ENCODE measurements at regions not wholly inside any gene's neighbourhood (a gene's known extent, or its start where the extent isn't known, plus 50 kb on each side); places are given as distances from the start of the nearest gene placed in this dataset.

GRCh38 chr5:67643536-67643935 is 446.9 kb upstream of the CD180 start:
- TF ChIP-seq CTCF (IDR thresholded peaks at IDR 0.05; ENCODE audit: insufficient read depth, low read depth, low read length) (no peak), EZH2 (IDR thresholded peaks at IDR 0.05; ENCODE audit: insufficient read depth, low read length) (no peak)
- H3K36me3 Mint-ChIP-seq (ENCODE audit: low read depth, unreplicated experiment): no peaks in the 10 kb centered on the region
- peaks cover 10% of the 10 kb centered on the region for H3K4me1 Mint-ChIP-seq (ENCODE audit: low read depth, unreplicated experiment)
- H3K27me3 Mint-ChIP-seq (ENCODE audit: low read depth, unreplicated experiment): peaks cover 2% of the 10 kb centered on the region
- H3K9me3 Mint-ChIP-seq (ENCODE audit: unreplicated experiment): no peaks in the 10 kb centered on the region
- no peak overlapping the region for H3K4me3 ChIP-seq (ENCODE audit: insufficient read depth, low read depth, low read length)
- H3K27ac Mint-ChIP-seq (ENCODE audit: unreplicated experiment): no peak overlapping the region
- no peak overlapping the region for H3K4me2 ChIP-seq (ENCODE audit: low read length)
- no peaks in the 10 kb centered on the region for H3K36me3 ChIP-seq (ENCODE audit: insufficient read depth, low read length)
- FAIRE-seq: no peak
- DNase-seq (ENCODE audit: low read depth): peak; percentile 18
- no peak overlapping the region for H3K4me3 Mint-ChIP-seq (ENCODE audit: unreplicated experiment)
- no peak overlapping the region for H3K27ac ChIP-seq (ENCODE audit: low read depth, low read length)
- no peaks in the 10 kb centered on the region for H4K20me1 ChIP-seq (ENCODE audit: insufficient read depth, low read length)
- H3K9me3 ChIP-seq (ENCODE audit: insufficient read depth, low read depth, low read length): no peaks in the 10 kb centered on the region
- no peak overlapping the region for H2AFZ ChIP-seq (ENCODE audit: low read depth, low read length)
- H3K9ac ChIP-seq (ENCODE audit: low read length): no peak overlapping the region
- H3K27me3 ChIP-seq (ENCODE audit: insufficient read depth, low read length): no peaks in the 10 kb centered on the region
- H3K4me1 ChIP-seq (ENCODE audit: insufficient read depth, low read length): peaks cover 8% of the 10 kb centered on the region
- no peaks in the 10 kb centered on the region for H3K79me2 ChIP-seq (ENCODE audit: insufficient read depth, low read length)

GRCh38 chr5:67639976-67640375 is 443.4 kb upstream of the CD180 start:
- H3K36me3 Mint-ChIP-seq (ENCODE audit: low read depth, unreplicated experiment): no peaks in the 10 kb centered on the region
- H3K4me2 ChIP-seq (ENCODE audit: low read length): no peak overlapping the region

More at GRCh38 chr5:67639976-67640375, 443.4 kb upstream of the CD180 start:
- Mint-ChIP-seq H3K27me3 (ENCODE audit: low read depth, unreplicated experiment) (peaks cover 5% of the 10 kb centered on the region), H3K27ac (ENCODE audit: unreplicated experiment) (peak overlapping the region; percentile 23), H3K4me1 (ENCODE audit: low read depth, unreplicated experiment) (peaks cover 10% of the 10 kb centered on the region), H3K4me3 (ENCODE audit: unreplicated experiment) (no peak overlapping the region), H3K9me3 (ENCODE audit: unreplicated experiment) (no peaks in the 10 kb centered on the region)
- FAIRE-seq (no peak), DNase-seq (ENCODE audit: low read depth) (no peak)
- Histone ChIP-seq H4K20me1 (ENCODE audit: insufficient read depth, low read length) (no peaks in the 10 kb centered on the region), H3K4me3 (ENCODE audit: insufficient read depth, low read depth, low read length) (no peak overlapping the region), H3K9me3 (ENCODE audit: insufficient read depth, low read depth, low read length) (no peaks in the 10 kb centered on the region), H3K79me2 (ENCODE audit: insufficient read depth, low read length) (no peaks in the 10 kb centered on the region), H3K9ac (ENCODE audit: low read length) (no peak overlapping the region), H3K4me1 (ENCODE audit: insufficient read depth, low read length) (no peaks in the 10 kb centered on the region), H2AFZ (ENCODE audit: low read depth, low read length) (no peak overlapping the region), H3K36me3 (ENCODE audit: insufficient read depth, low read length) (no peaks in the 10 kb centered on the region), H3K27ac (ENCODE audit: low read depth, low read length) (no peak overlapping the region), H3K27me3 (ENCODE audit: insufficient read depth, low read length) (no peaks in the 10 kb centered on the region)
- TF ChIP-seq CTCF (IDR thresholded peaks at IDR 0.05; ENCODE audit: insufficient read depth, low read depth, low read length) (no peak), EZH2 (IDR thresholded peaks at IDR 0.05; ENCODE audit: insufficient read depth, low read length) (no peak)

All from astrocyte (in vitro differentiated cells and primary cell).